SK-N-SH treated with all-trans-retinoic acid at 6 μM for 48 hours (cell line): ENCODE measurements at regions not wholly inside any gene's neighbourhood (a gene's known extent, or its start where the extent isn't known, plus 50 kb on each side); places are given as distances from the start of the nearest gene placed in this dataset.

Source experiments
- ATAC-seq: fragments of 200-7000 bp; cut with Tn5 transposase; 3 replicates; pipeline ENCODE4 v1.9.1; 2020; ENCODE audit warnings: mild to moderate bottlenecking, moderate library complexity
- ARNTL ChIP-seq: fragments of 450-650 bp; formaldehyde crosslinking; IDR thresholded peaks from 2 replicates; pipeline ENCODE4 v1.5.0; 2020; ENCODE audit warnings: low read depth, mild to moderate bottlenecking, moderate library complexity, borderline replicate concordance
- BACH2 ChIP-seq: fragments of 250-450 bp; sonication (Bioruptor Pico); IDR thresholded peaks from 2 replicates; pipeline ENCODE4 v1.9.0; 2021; ENCODE audit warnings: mild to moderate bottlenecking, borderline replicate concordance
- CREB5 ChIP-seq: fragments of 250-450 bp; sonication (Bioruptor Pico); IDR thresholded peaks from 2 replicates; pipeline ENCODE4 v1.5.1; 2020; ENCODE audit warnings: low read depth, mild to moderate bottlenecking, moderate library complexity
- CSDC2 ChIP-seq: fragments of 250-450 bp; sonication (Bioruptor Pico); IDR thresholded peaks from 2 replicates; pipeline ENCODE4 v1.5.0; 2020; ENCODE audit warnings: mild to moderate bottlenecking, moderate library complexity
- ESRRG ChIP-seq: fragments of 250-450 bp; sonication (Bioruptor Pico); IDR thresholded peaks from 2 replicates; pipeline ENCODE4 v1.6.1; 2021; ENCODE audit warnings: mild to moderate bottlenecking
- GLIS3 ChIP-seq: fragments of 250-450 bp; sonication (Bioruptor Pico); IDR thresholded peaks from 2 replicates; pipeline ENCODE4 v1.5.0; 2020; ENCODE audit warnings: mild to moderate bottlenecking, moderate library complexity
- ISL1 ChIP-seq: fragments of 250-450 bp; sonication (Bioruptor Pico); IDR thresholded peaks from 2 replicates; pipeline ENCODE4 v2.1.2; 2022; ENCODE audit warnings: mild to moderate bottlenecking, moderate library complexity
- OSR1 ChIP-seq: fragments of 250-450 bp; sonication (Bioruptor Pico); IDR thresholded peaks from 2 replicates; pipeline ENCODE4 v1.8.0; 2022; ENCODE audit warnings: moderate library complexity, mild to moderate bottlenecking, inconsistent platforms
- POU6F1 ChIP-seq: fragments of 250-450 bp; sonication (Bioruptor Pico); IDR thresholded peaks from 2 replicates; pipeline ENCODE4 v1.8.0; 2021; ENCODE audit warnings: low read depth, mild to moderate bottlenecking, moderate library complexity, borderline replicate concordance
- PPARA ChIP-seq: fragments of 250-450 bp; sonication (Bioruptor Pico); IDR thresholded peaks from 2 replicates; pipeline ENCODE4 v1.5.0; 2020; ENCODE audit warnings: mild to moderate bottlenecking, borderline replicate concordance
- RARB ChIP-seq: fragments of 250-450 bp; sonication (Bioruptor Pico); IDR thresholded peaks from 2 replicates; pipeline ENCODE4 v1.8.0; 2021; ENCODE audit warnings: mild to moderate bottlenecking, moderate library complexity
- SNAI2 ChIP-seq: fragments of 250-450 bp; sonication (Bioruptor Pico); IDR thresholded peaks from 2 replicates; pipeline ENCODE4 v1.5.0; 2020; ENCODE audit warnings: mild to moderate bottlenecking, moderate library complexity
- TCF4 ChIP-seq: fragments of 250-450 bp; sonication (Bioruptor Pico); IDR thresholded peaks from 2 replicates; pipeline ENCODE4 v1.8.0; 2021; ENCODE audit warnings: mild to moderate bottlenecking, moderate library complexity, borderline replicate concordance
- ZC3H10 ChIP-seq: fragments of 250-450 bp; sonication (Bioruptor Pico); IDR thresholded peaks from 2 replicates; pipeline ENCODE4 v1.5.1; 2021; ENCODE audit warnings: mild to moderate bottlenecking, moderate library complexity
- ZFP3 ChIP-seq: fragments of 250-450 bp; sonication (Bioruptor Pico); IDR thresholded peaks from 2 replicates; pipeline ENCODE4 v1.5.0; 2020; ENCODE audit warnings: mild to moderate bottlenecking, moderate library complexity
- ZFP30 ChIP-seq: fragments of 450-650 bp; formaldehyde crosslinking; IDR thresholded peaks from 2 replicates; pipeline ENCODE4 v1.5.0; 2022; ENCODE audit warnings: mild to moderate bottlenecking, moderate library complexity
- ZNF565 ChIP-seq: fragments of 450-650 bp; formaldehyde crosslinking; conservative IDR thresholded peaks from 2 replicates; pipeline ENCODE4 v1.5.0; 2020; ENCODE audit warnings: low read depth, mild to moderate bottlenecking, moderate library complexity
- ZNF70 ChIP-seq: fragments of 450-650 bp; formaldehyde crosslinking; IDR thresholded peaks from 2 replicates; pipeline ENCODE4 v1.5.0; 2020; ENCODE audit warnings: mild to moderate bottlenecking, moderate library complexity
- ZNF8 ChIP-seq: fragments of 450-650 bp; formaldehyde crosslinking; IDR thresholded peaks from 2 replicates; pipeline ENCODE4 v1.5.0; 2020; ENCODE audit warnings: mild to moderate bottlenecking, moderate library complexity
- TF ChIP-seq, protein P1 (sequence below): fragments of 250-450 bp; sonication (Bioruptor Pico); IDR thresholded peaks from 2 replicates; pipeline ENCODE4 v1.5.0; 2020; ENCODE audit warnings: mild to moderate bottlenecking, moderate library complexity
- TF ChIP-seq, protein P2 (sequence below): fragments of 250-450 bp; sonication (Bioruptor Pico); IDR thresholded peaks from 2 replicates; pipeline ENCODE4 v1.5.1; 2021; ENCODE audit warnings: mild to moderate bottlenecking, moderate library complexity
- TF ChIP-seq, protein P3 (sequence below): fragments of 250-450 bp; sonication (Bioruptor Pico); IDR thresholded peaks from 2 replicates; pipeline ENCODE4 v1.8.0; 2020; ENCODE audit warnings: mild to moderate bottlenecking, moderate library complexity, borderline replicate concordance

DNA sequence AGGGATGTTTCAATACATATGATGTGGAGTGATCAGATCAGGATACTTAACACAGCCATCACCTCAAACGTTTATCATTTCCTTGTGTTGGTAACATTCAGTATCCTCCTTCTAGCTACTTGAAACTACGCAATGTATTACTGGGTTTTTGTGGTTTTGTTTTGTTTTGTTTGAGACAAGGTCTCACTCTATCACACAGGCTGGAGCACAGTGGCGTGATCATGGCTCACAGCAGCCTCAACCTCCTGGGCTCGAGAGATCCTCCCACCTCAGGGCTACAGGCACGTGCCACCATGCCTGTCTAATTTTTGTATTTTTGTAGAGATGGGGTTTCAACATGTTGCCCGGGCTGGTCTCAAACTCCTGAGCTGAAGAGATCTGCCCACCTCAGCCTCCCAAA is 70.2 kb upstream of the BCL11B start:
- TF ChIP-seq ESRRG (CRISPR knock-in tag) (no peak), ZFP30 (CRISPR knock-in tag) (no peak), BACH2 (CRISPR knock-in tag) (no peak), RARB (CRISPR knock-in tag) (no peak), CREB5 (CRISPR knock-in tag) (no peak), ZC3H10 (no peak), GLIS3 (CRISPR knock-in tag) (no peak), POU6F1 (CRISPR knock-in tag) (no peak), ARNTL (CRISPR knock-in tag) (no peak), ZNF70 (CRISPR knock-in tag) (no peak), CSDC2 (CRISPR knock-in tag) (no peak), ZNF565 (CRISPR knock-in tag) (no peak), SNAI2 (CRISPR knock-in tag) (no peak), ZFP3 (CRISPR knock-in tag) (no peak), TCF4 (CRISPR knock-in tag) (no peak), PPARA (CRISPR knock-in tag) (no peak), OSR1 (CRISPR knock-in tag) (no peak), ZNF8 (no peak)
- TF ChIP-seq, protein P1, sequence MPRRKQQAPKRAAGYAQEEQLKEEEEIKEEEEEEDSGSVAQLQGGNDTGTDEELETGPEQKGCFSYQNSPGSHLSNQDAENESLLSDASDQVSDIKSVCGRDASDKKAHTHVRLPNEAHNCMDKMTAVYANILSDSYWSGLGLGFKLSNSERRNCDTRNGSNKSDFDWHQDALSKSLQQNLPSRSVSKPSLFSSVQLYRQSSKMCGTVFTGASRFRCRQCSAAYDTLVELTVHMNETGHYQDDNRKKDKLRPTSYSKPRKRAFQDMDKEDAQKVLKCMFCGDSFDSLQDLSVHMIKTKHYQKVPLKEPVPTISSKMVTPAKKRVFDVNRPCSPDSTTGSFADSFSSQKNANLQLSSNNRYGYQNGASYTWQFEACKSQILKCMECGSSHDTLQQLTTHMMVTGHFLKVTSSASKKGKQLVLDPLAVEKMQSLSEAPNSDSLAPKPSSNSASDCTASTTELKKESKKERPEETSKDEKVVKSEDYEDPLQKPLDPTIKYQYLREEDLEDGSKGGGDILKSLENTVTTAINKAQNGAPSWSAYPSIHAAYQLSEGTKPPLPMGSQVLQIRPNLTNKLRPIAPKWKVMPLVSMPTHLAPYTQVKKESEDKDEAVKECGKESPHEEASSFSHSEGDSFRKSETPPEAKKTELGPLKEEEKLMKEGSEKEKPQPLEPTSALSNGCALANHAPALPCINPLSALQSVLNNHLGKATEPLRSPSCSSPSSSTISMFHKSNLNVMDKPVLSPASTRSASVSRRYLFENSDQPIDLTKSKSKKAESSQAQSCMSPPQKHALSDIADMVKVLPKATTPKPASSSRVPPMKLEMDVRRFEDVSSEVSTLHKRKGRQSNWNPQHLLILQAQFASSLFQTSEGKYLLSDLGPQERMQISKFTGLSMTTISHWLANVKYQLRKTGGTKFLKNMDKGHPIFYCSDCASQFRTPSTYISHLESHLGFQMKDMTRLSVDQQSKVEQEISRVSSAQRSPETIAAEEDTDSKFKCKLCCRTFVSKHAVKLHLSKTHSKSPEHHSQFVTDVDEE: no peak
- TF ChIP-seq, protein P2, sequence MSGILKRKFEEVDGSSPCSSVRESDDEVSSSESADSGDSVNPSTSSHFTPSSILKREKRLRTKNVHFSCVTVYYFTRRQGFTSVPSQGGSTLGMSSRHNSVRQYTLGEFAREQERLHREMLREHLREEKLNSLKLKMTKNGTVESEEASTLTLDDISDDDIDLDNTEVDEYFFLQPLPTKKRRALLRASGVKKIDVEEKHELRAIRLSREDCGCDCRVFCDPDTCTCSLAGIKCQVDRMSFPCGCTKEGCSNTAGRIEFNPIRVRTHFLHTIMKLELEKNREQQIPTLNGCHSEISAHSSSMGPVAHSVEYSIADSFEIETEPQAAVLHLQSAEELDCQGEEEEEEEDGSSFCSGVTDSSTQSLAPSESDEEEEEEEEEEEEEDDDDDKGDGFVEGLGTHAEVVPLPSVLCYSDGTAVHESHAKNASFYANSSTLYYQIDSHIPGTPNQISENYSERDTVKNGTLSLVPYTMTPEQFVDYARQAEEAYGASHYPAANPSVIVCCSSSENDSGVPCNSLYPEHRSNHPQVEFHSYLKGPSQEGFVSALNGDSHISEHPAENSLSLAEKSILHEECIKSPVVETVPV: no peak
- TF ChIP-seq, all 23 proteins: peak for 0
- no peak for ATAC-seq

GRCh38 chr14:99339551-99339950 is 67.6 kb upstream of the BCL11B start:
- ATAC-seq: no peak

DNA sequence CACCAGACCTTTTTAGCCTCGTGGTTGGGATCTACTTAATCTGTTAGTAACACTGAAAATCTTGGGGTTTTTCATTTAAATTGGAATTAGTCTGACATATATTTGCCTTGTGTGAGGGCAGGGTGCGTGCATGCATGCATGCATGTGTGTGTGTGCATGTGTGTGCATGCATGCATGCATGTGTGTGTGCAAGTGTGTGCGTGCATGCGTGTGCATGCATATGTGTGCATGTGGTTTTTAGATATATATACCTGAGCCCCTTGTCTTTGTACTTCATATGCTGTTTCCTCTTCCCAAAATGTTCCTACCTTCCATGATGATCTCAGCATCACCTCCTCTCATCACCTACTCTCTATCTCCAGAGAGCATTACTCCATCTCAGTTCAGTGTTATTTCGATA is 66.3 kb upstream of the BCL11B start:
- TF ChIP-seq ISL1 (no peak), ZFP3 (CRISPR knock-in tag) (no peak), GLIS3 (CRISPR knock-in tag) (no peak), POU6F1 (CRISPR knock-in tag) (no peak), RARB (CRISPR knock-in tag) (no peak), CREB5 (CRISPR knock-in tag) (no peak), ARNTL (CRISPR knock-in tag) (no peak), BACH2 (CRISPR knock-in tag) (no peak), ZNF565 (CRISPR knock-in tag) (no peak), PPARA (CRISPR knock-in tag) (no peak), SNAI2 (CRISPR knock-in tag) (no peak), ESRRG (CRISPR knock-in tag) (no peak)
- TF ChIP-seq, protein P3, sequence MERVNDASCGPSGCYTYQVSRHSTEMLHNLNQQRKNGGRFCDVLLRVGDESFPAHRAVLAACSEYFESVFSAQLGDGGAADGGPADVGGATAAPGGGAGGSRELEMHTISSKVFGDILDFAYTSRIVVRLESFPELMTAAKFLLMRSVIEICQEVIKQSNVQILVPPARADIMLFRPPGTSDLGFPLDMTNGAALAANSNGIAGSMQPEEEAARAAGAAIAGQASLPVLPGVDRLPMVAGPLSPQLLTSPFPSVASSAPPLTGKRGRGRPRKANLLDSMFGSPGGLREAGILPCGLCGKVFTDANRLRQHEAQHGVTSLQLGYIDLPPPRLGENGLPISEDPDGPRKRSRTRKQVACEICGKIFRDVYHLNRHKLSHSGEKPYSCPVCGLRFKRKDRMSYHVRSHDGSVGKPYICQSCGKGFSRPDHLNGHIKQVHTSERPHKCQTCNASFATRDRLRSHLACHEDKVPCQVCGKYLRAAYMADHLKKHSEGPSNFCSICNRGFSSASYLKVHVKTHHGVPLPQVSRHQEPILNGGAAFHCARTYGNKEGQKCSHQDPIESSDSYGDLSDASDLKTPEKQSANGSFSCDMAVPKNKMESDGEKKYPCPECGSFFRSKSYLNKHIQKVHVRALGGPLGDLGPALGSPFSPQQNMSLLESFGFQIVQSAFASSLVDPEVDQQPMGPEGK (CRISPR knock-in tag): no peak
- TF ChIP-seq, protein P1: no peak
- TF ChIP-seq, all 23 proteins: peak for 0
- ATAC-seq: no peak

More at GRCh38 chr14:99339551-99339950, 67.6 kb upstream of the BCL11B start:
- TF ChIP-seq RARB (CRISPR knock-in tag) (no peak), ARNTL (CRISPR knock-in tag) (no peak), ZFP3 (CRISPR knock-in tag) (no peak)
